Fibroblast of lung (primary cell): ENCODE measurements at regions not wholly inside any gene's neighbourhood (a gene's known extent, or its start where the extent isn't known, plus 50 kb on each side); places are given as distances from the start of the nearest gene placed in this dataset.

ENCODE experiments used
- CTCF ChIP-seq, 2 donors: IDR thresholded peaks in 1 of 2; conservative IDR thresholded peaks in 1 of 2; 1 replicate in 1 of 2; 2 replicates in 1 of 2; pipeline ENCODE4 v1.5.1; 2011 to 2012; ENCODE audit warnings: low read length in 2 of 2, control low read depth in 1 of 2, inconsistent platforms in 1 of 2, low read depth in 1 of 2, mild to moderate bottlenecking in 1 of 2
- EZH2 ChIP-seq: IDR thresholded peaks from 2 replicates; pipeline ENCODE4 v1.5.1; 2012; ENCODE audit warnings: low read length, control low read depth, mild to moderate bottlenecking; ENCODE audit errors: missing control alignments

- TF ChIP-seq CTCF (conservative IDR thresholded peaks at IDR 0.05 in 1 of 2, IDR thresholded peaks at IDR 0.05 in 1 of 2; ENCODE audit: low read depth in 1 of 2, low read length in 2 of 2) (no peak), EZH2 (no peak)
Measured at GRCh38 chr1:83034851-83035250, 964.1 kb downstream of the TTLL7 start.
